ENCODE measurements at regions not wholly inside any gene's neighbourhood (a gene's known extent, or its start where the extent isn't known, plus 50 kb on each side); places are given as distances from the start of the nearest gene placed in this dataset.
"Not testable (repeated sequence)": the region's sequence is repeated elsewhere in the genome, so short reads cannot be mapped to it uniquely, and the experiment has no call there.

DNA sequence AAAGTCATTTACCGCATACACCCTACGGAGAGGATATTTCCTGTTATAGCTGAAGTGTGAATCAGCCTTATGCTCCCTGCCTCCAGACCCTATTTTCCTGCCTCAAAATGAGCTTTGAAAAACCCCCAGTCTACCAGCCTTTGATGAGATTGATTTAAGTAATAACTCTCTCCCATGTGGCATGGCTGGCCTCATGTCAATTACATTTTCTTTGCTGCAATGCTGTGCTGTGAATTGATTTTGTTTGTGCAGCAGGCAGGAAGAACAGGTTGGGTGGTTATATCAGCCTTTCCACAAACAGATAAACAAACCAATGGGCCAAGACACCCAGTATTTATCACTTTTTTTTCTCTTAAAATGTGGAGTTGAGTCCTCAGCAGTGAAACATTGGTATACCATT lies 1105.5 kb upstream of the TMEM132C start:
- DNase-seq = no peak

DNA sequence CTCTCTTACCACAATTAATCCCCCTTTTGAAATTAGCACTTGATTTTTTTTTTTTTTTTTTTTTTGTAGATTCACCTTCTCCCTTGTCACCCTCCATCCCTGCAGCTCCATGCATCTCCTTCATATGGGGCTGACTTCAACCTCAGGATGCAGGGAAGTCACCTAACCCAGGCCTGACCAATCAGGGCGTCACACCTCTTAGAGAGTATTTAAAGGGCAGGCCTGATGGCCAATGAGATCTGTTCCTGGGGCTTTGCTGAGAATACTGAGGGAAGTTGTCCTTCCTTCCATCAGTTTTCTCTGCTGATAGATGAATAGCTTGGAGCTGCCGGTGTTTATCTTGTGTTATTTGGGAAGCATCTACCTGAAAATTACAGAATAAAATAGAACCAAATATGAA lies 1104.7 kb upstream of the TMEM132C start:
- no peak for DNase-seq

DNA sequence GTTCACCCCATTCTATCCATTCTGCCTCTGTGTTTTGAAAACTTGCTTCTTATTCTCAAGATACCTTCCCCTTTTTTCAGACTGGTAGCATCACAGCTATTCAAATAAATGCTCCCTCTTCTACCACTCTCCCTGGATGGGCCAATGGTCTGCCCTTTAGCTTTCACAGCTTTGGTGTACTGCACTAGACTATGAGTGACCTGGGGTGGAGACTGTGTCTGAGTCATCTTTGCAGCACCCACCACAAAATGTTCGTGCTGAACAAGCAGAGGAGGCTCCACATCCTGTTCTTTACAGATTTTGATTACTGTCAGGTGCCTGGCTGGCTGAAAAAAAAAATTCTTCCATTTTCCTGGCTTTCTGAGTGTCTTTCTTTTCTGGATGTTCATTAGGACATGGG lies 1104.1 kb upstream of the TMEM132C start:
- DNase-seq = peak; percentile 22

DNA sequence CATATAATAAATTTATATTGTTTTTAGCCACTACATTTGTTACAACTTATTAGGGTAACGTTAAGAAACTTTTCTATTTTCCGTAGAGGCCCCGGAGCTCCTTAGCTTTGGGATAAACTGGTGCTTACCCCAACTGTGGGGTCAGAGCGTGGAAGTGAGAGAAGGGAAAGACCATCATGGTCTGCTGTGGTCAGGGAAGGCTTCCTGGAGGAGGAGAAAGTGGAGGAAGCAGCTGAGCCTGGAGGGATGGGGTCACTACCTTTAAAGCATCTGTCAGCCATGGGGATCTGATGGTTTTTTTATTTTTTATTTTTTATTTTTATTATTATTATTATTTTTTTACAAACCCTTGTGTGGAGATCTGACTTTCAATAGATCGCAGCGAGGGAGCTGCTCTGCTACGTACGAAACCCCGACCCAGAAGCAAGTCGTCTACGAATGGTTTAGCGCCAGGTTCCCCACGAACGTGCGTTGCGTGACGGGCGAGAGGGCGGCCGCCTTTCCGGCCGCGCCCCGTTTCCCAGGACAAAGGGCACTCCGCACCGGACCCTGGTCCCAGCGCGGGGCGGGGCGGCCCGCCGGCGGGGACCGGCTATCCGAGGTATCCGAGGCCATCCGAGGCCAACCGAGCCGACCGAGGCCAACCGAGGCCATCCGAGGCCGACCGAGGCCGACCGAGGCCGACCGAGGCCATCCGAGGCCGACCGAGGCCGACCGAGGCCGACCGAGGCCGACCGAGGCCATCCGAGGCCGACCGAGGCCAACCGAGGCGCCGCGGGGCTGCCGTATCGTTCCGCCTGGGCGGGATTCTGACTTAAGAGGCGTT lies 1101.2 kb upstream of the TMEM132C start:
- peak; percentile 89 for DNase-seq

DNA sequence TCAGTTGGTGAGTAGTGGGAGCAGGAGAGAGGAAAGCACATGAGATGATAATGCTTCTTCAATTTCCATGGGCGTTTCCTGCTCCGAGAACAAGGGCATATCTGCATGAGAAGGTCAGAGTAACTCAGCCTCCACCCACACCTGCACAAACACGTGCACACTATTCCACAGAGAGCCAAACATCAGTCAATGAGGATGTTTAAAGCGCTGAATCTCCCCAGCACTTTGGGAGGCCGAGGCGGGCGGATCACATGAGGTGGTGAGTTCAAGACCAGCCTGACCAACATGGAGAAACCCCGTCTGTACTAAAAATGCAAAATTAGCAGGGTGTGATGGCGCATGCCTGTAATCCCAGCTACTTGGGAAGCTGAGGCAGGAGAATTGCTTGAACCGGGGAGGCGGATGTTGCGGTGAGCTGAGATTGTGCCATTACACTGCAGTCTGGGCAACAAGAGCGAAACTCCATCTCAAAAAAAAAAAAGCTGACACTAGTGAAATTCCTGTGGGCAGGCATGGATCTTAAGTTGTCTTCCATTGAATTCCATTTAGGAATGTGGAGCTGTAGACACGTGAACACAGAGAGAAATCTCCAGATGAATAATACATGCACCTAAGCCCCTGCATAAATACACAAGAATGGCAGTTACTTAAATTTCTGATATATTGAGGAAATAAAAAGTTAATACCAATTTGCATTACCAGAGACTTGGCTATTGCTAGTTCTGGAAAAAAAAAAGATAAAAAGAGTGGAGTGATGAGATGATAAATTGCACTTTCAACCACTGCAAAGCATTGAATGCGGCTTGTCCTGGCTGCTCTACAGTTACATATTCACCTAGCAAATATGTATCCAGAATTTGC lies 1097.4 kb upstream of the TMEM132C start:
- DNase-seq = no peak

DNA sequence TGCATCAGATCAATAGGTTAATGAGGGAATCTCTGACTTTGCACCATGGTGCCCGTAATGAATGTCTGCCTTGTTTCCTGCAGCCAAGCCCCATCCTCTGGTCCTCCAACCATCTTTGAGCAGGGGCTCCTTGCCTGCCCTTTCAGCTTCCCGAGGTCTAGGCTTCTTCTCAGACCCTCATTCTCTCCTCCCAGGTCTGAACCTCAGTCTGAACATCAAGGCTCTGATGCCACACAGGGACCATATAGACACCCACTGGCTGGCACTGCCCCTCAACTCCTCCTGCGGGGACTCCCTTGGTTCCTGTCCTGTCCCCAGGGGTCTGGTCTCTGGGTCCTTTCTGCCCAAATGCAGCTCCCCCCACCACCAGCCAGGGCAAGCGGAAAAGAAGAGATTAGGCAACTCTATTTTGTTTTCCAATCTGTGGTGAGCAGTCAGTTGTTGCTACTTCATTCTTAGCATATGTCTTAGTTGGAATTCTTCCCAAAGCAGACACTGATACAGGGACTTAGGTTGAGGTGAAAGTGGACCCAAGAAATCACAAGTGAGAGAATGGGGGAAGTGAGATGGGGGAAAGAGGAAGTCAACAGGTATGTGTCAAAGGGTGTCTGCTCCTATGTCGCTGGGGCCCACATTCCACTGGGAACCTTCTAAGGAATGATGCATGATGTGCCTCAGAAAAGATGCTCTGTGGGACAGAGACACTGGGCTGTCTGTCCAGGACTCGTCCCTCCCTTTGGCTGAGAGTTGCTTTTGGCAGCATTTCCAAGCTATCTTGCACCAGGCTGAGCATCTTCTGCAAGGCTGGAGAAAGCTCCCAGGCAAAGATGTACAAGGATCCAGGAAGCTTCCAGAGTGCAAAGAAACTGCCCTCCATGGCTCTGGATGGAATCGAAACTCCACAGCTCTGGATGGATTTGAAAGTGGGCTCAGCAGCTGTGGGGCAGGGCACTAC lies 1096.5 kb upstream of the TMEM132C start:
- no peak for DNase-seq

DNA sequence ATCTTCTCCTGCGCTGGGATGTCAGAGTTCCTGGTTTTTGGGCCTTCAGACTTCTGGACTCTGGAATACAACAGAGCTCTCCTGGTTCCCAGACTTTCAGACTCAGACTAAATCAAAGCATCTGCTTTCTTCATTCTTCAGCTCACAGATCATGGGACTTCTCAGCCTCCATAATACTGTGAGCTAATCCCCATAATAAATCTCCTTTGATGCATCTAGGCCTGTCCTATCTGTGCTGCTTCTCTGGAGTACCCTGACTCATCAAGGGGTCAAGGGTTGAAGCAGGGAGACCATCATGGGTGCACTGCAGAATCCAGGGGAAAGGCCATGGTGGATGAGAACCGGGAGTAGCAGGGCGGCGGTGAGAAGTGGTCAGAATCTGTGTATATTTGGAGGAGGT lies 1094.1 kb upstream of the TMEM132C start:
- DNase-seq = no peak

DNA sequence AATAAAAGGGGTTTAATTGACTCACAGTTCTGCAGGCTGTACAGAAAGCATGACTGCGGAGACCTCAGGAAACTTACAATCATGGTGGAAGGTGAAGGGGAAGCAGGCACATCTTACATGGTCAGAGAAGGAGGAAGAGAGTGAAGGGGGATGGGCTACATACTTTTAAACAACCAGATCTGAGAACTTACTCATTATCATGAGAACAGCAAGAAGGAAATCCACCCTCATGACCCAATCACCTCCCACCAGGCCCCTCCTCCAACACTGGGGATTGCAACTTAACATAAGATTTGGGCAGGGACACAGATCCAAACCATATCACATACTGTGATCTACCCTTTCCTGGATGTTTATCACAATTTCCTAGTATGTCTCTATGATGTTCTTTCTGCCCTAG lies 1093.0 kb upstream of the TMEM132C start:
- not testable (repeated sequence) for DNase-seq

DNA sequence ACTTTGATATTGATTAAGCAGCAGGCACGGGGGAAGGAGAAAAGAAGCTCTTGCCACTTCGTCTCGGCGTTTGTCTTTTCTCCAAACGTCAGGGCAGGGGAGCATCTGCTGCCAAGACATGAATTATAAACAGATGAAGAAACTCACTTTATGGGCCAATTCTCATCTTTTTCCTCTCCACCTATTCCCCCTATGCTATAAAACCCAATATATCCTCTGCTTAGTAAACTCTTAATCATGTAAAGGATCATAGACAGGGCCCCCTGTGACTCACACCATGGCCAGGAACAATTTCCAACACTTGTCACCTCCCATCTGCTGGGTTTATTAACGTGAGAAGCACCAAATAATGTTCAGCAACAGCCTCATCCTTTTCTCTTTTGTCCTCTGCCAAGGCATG lies 1092.1 kb upstream of the TMEM132C start:
- no peak for DNase-seq

DNA sequence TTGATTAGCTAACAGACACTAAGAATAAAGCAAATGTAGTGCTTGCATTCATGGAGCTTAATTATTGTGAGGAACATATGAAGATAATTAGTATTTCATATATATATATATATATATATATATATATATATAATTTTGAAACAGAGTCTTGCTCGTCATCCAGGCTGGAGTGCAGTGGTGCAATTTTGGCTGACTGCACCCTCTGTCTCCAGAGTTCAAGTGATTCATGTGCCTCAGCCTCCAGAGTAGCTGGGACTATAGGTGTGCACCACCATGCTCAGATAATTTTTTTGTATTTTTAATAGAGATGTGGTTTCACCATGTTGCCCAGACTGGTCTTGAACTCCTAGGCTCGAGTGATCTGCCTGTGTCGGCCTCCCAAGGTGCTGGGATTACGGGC lies 1091.6 kb upstream of the TMEM132C start:
- no peak for DNase-seq

DNA sequence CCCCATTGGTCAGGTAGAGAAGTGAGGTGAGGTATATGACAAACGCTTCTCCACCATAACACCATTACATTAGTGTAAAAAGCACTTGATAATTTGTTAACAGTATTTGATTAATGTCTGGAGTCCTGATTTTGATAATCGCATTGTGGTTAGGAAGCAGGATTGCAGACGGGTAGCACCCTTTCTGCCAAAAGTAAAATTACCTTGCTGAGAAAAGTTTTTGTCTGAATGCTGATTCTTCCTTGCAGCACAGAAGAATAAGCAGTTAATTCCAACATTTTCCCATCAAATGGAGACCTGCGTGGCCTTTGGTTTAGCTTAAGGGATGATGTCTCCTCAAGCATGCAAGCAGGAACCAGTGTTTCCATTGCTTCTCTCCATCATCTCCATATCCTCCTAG lies 1090.2 kb upstream of the TMEM132C start:
- DNase-seq = no peak

DNA sequence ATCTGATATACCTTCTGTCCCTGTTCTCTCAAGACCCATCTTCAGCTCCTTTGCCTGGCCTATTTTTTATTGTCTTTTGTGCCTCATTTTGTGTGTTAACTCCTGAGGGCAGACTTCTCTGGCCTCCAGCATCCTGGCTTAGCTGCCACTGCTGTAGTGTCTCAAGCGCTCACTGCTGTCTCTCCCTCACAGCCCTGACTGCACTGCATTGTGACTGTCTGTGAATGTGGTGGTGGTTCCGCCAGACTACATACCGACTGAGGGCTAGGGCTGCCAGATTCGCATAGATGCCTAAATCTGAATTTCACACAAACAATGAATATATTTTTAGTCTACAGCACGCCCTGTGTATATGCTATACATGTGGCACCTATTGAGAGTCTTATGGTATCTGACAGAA lies 1088.9 kb upstream of the TMEM132C start:
- DNase-seq = no peak

DNA sequence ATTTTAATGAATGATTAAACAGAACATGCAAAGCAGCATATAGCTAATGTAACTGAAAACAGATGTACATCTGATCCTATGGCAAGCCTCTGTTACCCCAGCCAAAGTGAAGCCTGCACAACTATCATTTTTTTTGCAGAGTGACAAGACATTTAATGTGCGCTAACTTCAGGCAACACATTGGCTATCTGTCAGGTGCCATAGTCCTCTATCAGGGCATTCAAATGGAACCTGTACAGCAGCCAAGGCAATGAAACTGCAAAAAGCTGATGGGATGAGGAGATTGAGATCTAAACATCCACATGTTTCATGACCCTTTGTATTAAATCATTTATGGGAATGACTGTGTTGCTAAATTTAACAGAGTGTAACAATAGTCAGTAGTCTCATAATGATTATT lies 1088.5 kb upstream of the TMEM132C start:
- no peak for DNase-seq

DNA sequence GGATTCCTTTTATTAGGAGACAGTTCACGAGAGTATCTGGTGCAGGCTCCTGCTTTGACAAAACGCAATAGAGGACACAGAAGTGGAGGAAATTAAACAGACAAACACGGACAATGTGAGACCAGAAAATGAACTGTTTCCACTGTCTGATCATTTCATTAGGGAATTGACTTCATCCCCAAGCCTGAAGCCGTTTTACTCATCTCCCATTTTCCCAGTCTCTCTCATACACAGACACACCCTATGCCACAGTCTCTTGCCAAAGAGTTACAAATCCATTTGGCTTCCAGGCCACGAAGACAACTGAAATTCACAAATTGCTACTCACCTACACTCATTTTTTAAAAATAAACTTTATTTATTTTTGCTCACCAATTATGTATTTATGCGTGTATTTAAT lies 1087.8 kb upstream of the TMEM132C start:
- DNase-seq = no peak

DNA sequence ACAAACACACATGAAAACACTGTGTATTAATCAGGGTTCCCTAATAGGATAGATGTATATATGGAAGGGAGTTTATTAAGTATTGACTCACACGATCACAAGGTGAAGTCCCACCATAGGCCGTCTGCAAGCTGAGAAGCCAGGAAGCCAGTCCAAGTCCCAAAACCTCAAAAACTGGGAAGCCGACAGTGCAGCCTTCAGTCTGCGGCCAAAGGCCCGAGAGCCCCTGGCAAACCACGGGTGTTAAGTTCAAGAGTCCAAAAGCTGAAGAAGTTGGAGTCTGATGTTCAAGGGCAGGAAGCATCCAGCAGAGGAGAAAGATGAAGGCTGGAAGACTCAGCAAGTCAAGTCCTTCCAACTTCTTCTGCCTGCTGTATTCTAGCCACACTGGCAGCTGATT lies 1085.0 kb upstream of the TMEM132C start:
- DNase-seq = no peak

DNA sequence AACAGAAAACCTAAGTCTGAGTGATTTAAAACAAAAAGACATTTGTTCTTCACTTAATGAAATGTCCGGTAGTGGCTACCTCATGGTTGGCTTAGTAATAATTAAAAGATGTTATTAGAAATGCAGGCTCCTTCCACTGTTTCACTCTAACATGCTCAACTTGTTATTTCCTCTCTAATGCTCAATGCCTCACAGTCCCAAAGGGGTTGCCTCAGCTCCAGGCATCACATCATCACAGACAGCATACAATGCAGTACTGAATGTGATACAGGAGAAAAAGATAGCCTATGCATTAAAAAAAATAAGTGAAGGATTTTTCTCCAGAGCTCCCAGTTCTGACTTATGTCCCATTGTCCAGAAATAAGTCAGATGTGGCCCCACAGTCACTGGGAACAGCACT lies 1077.0 kb upstream of the TMEM132C start:
- no peak for DNase-seq

DNA sequence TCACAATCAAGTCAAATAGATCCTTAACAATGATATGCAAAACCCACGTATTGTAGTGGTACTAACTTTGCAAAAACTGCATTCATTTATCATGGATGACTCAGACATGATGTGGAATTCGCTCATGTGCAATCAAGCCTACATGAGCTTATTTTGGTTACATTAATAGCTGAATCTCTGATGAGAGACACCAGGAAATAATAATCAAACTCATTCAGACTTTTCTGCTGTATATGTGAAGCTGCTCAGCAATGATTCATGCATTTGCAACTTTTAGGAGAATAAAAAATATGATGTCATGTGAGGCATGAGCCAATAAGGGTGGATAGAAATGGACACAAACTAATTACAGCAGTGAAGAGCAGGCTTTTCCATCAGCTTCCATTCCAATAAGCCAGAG lies 1075.8 kb upstream of the TMEM132C start:
- no peak for DNase-seq

DNA sequence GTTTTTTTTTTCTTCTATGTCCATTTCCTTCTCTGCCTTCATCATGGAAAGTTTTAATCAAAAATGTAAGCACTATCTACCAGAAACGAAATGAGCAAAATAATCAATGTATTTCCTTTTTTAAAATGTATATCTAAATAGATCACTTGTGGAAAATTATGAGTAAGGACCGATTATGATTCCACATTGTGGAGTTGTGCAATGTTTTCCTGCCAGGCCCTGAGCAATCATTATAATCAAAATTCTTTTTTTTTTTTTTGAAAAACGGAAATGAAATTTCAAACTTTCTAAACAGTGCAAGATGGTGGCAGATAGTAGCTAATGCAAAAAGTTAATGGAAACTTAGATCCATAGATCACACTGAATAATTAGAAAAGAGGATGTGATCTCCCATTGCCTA lies 1074.6 kb upstream of the TMEM132C start:
- no peak for DNase-seq

DNA sequence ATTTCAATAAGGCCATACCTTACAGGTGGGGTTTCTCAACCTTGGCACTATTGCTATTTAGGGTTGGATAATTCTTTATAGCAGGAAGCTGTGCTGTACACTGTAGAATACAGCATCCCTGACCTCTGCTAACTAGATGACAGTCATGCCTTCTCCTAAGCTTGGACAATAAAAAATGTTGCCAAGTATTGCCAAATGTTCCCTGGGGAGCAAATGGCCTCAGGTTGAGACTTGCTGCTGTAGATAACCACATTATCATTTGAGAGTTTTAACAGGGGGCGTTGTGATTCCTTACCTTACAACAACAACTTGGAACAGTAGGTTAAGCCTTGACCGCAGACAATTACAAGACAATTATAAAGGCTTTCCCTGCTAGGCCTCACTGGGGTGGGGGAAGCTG lies 1073.6 kb upstream of the TMEM132C start:
- no peak for DNase-seq

DNA sequence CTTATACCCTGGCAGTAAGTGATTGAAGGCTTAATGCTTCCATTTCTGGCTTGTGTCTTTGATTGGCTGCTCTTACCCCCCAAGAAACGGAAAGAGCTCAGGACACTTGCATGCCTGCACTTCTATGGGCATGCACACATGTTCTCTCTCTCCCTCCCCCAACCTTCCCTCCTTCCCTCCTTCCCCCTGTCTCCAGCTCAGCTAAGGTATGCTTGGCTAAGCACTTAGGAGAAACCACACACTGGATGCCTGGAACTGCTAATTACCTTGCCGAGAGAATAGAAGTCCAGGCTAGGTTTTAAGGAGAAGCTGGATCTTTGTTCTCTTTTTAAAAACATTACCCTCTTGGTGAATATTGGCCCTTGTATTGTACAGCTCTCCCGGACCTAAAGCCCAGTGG lies 1072.8 kb upstream of the TMEM132C start:
- no peak for DNase-seq

DNA sequence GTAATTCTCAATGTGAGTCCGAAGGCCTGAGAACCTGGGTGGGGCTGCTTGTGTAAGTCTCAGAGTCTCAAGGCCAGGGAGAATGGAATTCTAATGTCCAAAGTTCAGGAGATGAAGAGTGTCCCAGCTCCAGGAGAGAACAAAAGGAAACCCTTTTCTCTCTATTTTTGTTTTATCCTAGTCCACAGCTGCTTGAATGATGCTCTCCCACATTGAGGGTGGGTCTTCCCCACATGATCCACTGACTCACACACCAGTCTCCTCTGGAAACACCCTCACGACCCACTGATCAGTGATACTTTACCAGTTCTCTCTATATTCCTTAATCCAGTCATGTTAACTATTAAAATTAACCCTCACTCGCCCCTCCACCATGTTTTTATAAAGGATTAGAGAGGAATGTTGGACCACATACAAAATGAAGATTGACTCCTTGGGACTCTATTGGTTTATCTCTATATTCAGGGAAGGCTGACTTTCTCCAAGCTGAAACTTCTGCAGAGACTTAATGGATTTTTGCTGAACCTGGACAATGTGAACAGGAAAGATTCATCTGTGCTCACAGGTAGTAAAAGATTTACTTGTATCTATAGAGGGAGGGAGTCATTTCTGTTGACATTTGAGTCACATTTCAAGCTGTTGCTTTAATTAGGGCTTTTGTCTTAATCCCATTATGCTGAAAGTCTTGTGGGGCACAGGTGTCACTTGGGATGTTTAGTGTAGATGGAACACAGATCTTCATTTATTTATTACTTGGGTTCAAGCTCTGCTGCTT lies 1061.0 kb upstream of the TMEM132C start:
- DNase-seq = no peak

DNA sequence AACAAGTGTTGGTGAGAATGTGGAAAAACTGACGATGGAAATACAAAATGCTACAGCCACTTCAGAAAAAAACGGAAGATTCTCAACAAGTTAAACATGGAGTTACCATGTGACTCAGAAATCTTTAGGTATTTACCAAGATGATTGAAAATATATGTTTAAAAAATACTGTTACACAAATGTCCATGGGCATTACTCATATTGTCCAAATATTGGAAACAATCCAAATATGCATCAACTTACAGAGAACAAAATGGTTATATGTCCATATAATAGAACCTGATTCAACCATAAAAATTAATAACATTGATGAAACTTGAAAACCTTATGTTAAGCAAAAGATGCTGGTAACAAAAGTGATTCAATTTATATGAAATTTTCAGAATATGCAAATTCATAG lies 1057.7 kb upstream of the TMEM132C start:
- DNase-seq = no peak
